ENCODE measurements at regions not wholly inside any gene's neighbourhood (a gene's known extent, or its start where the extent isn't known, plus 50 kb on each side); places are given as distances from the start of the nearest gene placed in this dataset.
"Not testable (repeated sequence)": the region's sequence is repeated elsewhere in the genome, so short reads cannot be mapped to it uniquely, and the experiment has no call there.

GRCh38 chr18:56420868-56421267 lies 217.5 kb downstream of the TXNL1 start:
- POLR2A ChIA-PET (ENCODE audit: partially characterized antibody); H3K27ac ChIP-seq (ENCODE audit: low read depth, low read length); H2BK120ac ChIP-seq (replicated peaks; ENCODE audit: low read depth, low read length); H2BK12ac ChIP-seq (ENCODE audit: low read depth, low read length); H3K4me1 ChIP-seq (replicated peaks in 1 of 4; ENCODE audit: control insufficient read depth in 3 of 4, insufficient read depth in 4 of 4, low read length in 3 of 4); H3K56ac ChIP-seq (replicated peaks; ENCODE audit: insufficient read length, low read depth, low read length); H2BK5ac ChIP-seq (ENCODE audit: low read depth, low read length); H3K4ac ChIP-seq (replicated peaks; ENCODE audit: insufficient read length, low read depth, low read length); H3K36me3 ChIP-seq (ENCODE audit: control insufficient read depth in 2 of 4, insufficient read depth in 4 of 4, low read length in 3 of 4); H3K79me2 ChIP-seq (ENCODE audit: control insufficient read depth in 1 of 2, insufficient read depth in 2 of 2, low read length in 2 of 2); H3K9me3 ChIP-seq (ENCODE audit: insufficient read depth in 2 of 2, low read depth in 1 of 2, low read length in 1 of 2); H2BK20ac ChIP-seq (ENCODE audit: low read length); DNase-seq (ENCODE audit: low read depth in 1 of 2, low spot score in 2 of 2); H3K27me3 ChIP-seq (replicated peaks in 1 of 4; ENCODE audit: control insufficient read depth in 3 of 4, extremely low read depth in 1 of 4, insufficient read depth in 3 of 4, low read length in 3 of 4); H2BK15ac ChIP-seq (ENCODE audit: low read length); H4K5ac ChIP-seq (ENCODE audit: insufficient read length, low read depth, low read length); H3K23ac ChIP-seq (ENCODE audit: insufficient read length); H4K8ac ChIP-seq (ENCODE audit: extremely low read depth, insufficient read depth, low read length); H3K18ac ChIP-seq (ENCODE audit: extremely low read depth, low read length); H2AFZ ChIP-seq (ENCODE audit: low read length); H3K23me2 ChIP-seq (ENCODE audit: low read depth, low read length); FAIRE-seq; H2AK5ac ChIP-seq (ENCODE audit: low read depth, low read length); H4K20me1 ChIP-seq (replicated peaks in 1 of 2; ENCODE audit: control insufficient read depth in 1 of 2, insufficient read depth in 2 of 2, low read length in 2 of 2); H3K4me2 ChIP-seq (ENCODE audit: insufficient read depth in 1 of 2, low read depth in 2 of 2, low read length in 2 of 2); H3K79me1 ChIP-seq (ENCODE audit: low read depth, low read length); CTCF ChIA-PET (ENCODE audit: partially characterized antibody); H3K9ac ChIP-seq (replicated peaks in 1 of 4; ENCODE audit: extremely low read depth in 1 of 4, low read depth in 3 of 4, low read length in 3 of 4); H3K4me3 ChIP-seq (ENCODE audit: extremely low read depth in 1 of 4, insufficient read depth in 2 of 4, low read depth in 3 of 4, low read length in 4 of 4); H3K14ac ChIP-seq (ENCODE audit: insufficient read length); H4K91ac ChIP-seq (replicated peaks; ENCODE audit: insufficient read length, low read length): not testable (repeated sequence)
- WGBS, 2 experiments (ENCODE audit: extremely low coverage in 1 of 2, insufficient coverage in 1 of 2, insufficient read length in 1 of 2, insufficient replicate concordance in 2 of 2, low coverage in 1 of 2, low lambda C conversion rate in 2 of 2, missing lambda C conversion rate in 1 of 2) = 55% methylated on average over 5 of the region's 5 CpGs; no CpG with 5 or more reads in 1 of the 2 experiments

All from H1 (cell line).